ENCODE measurements at regions not wholly inside any gene's neighbourhood (a gene's known extent, or its start where the extent isn't known, plus 50 kb on each side); places are given as distances from the start of the nearest gene placed in this dataset.

GRCh38 chr2:120539424-120539936 is 193.5 kb downstream of the INHBB start:
- Histone ChIP-seq H3K9ac (ENCODE audit: insufficient read depth in 1 of 2, low read depth in 2 of 2, low read length in 2 of 2) (no peak overlapping the region), H3K4me2 (ENCODE audit: insufficient read depth, low read length) (no peak overlapping the region), H3K36me3 (ENCODE audit: control insufficient read depth, insufficient read depth, low read length) (no peaks in the 10 kb centered on the region), H3K9me1 (ENCODE audit: control insufficient read depth, insufficient read depth, low read length) (no peaks in the 10 kb centered on the region), H3K27me3 (ENCODE audit: control insufficient read depth in 2 of 2, insufficient read depth in 2 of 2, low read length in 2 of 2) (peaks cover 9 to 68% of the 10 kb centered on the region in 2 experiments; a peak in 3 of 5 replicates), H3K27ac (ENCODE audit: extremely low read depth, low read depth, low read length) (no peak overlapping the region), H3K4me1 (replicated peaks in 1 of 2; ENCODE audit: control insufficient read depth in 2 of 2, insufficient read depth in 2 of 2, low read length in 2 of 2) (no peaks in the 10 kb centered on the region), H3K9me3 (replicated peaks; ENCODE audit: control insufficient read depth, insufficient read depth, low read depth, low read length) (no peaks in the 10 kb centered on the region), H3K79me2 (ENCODE audit: control insufficient read depth, insufficient read depth, low read length) (no peaks in the 10 kb centered on the region), H4K20me1 (replicated peaks; ENCODE audit: control insufficient read depth, insufficient read depth, low read length) (peaks cover 5% of the 10 kb centered on the region; the same call in 1 of the 2 replicates), H2AFZ (ENCODE audit: low read depth, low read length) (no peak overlapping the region), H3K4me3 (no peak overlapping the region)
- intact Hi-C loops (cut with micrococcal nuclease): no loop called here
- TF ChIP-seq NFIC (IDR thresholded peaks at IDR 0.05) (no peak), ZNF668 (CRISPR knock-in tag; IDR thresholded peaks at IDR 0.05) (no peak), TAF1 (IDR thresholded peaks at IDR 0.05; ENCODE audit: control insufficient read depth, extremely low read depth, insufficient read depth, low read length, severe bottlenecking) (no peak), ZFP1 (CRISPR knock-in tag; IDR thresholded peaks at IDR 0.05) (no peak), POLR2B (IDR thresholded peaks at IDR 0.05; ENCODE audit: low read depth, partially characterized antibody) (no peak), POLR3A (IDR thresholded peaks at IDR 0.05; ENCODE audit: borderline replicate concordance, extremely low read depth, insufficient read depth, insufficient read length) (no peak), CC2D1A (IDR thresholded peaks at IDR 0.05) (no peak), ARID3A (IDR thresholded peaks at IDR 0.05; ENCODE audit: borderline replicate concordance, low read depth, low read length) (no peak), SNAPC5 (CRISPR knock-in tag; IDR thresholded peaks at IDR 0.05) (no peak)
- no peak for FAIRE-seq
- 2% methylated on average over 15 of the region's 15 CpGs for WGBS (ENCODE audit: insufficient coverage, low coverage, missing lambda C conversion rate)
- no TSS peak for BruUV-seq (replicated peaks)
- in situ Hi-C loops (cut with MboI): no loop called here
- ChIA-PET POLR2A (interaction anchor here (1.6 kb wide), 1 partner anchor 39 kb away, joined by 3 read pairs; no protein-coding TSS in a partner anchor), CTCF (ENCODE audit: low intra/inter-chr PET ratio) (no interaction called here)
- no peak for ATAC-seq
- no peak for DNase-seq (ENCODE audit: extremely low read depth in 1 of 4, low spot score in 3 of 4)
